ENCODE measurements at regions not wholly inside any gene's neighbourhood (a gene's known extent, or its start where the extent isn't known, plus 50 kb on each side); places are given as distances from the start of the nearest gene placed in this dataset.
"Not testable (repeated sequence)": the region's sequence is repeated elsewhere in the genome, so short reads cannot be mapped to it uniquely, and the experiment has no call there.

DNA sequence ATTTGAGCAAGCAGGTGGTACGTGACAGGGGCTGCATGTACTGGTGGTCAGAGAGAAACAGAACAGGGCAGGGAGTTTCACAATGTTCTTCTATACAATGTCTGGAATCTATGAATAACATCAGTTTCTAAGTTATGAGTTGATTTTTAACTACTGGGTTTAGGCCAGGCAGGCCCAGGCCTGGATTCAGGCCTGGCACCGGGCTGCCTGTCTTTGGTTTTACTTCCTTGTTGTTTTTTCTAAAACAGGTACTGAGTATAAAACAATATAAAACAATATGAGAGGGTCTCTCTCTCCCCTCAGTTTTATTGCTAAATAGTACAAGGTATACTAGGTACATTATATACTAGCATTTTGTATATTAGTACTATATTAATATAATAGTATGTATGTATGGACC lies 742.7 kb upstream of the FAT3 start:
- H3K79me2 ChIP-seq (ENCODE audit: control insufficient read depth, insufficient read depth, low read length); H3K27ac Mint-ChIP-seq; H3K4me2 ChIP-seq (replicated peaks; ENCODE audit: low read depth, low read length, poor library complexity, severe bottlenecking); H3K4me1 ChIP-seq (ENCODE audit: control insufficient read depth in 2 of 2, insufficient read depth in 2 of 2, low read length in 2 of 2); DNase-seq; H2AFZ ChIP-seq (ENCODE audit: insufficient read depth, low read depth, low read length, poor library complexity, severe bottlenecking); H3K4me1 Mint-ChIP-seq; POLR2A ChIA-PET; H3K27ac ChIP-seq (ENCODE audit: low read length in 2 of 2); H3K9me3 ChIP-seq (ENCODE audit: control extremely low read depth in 1 of 3, control insufficient read depth in 2 of 3, insufficient read depth in 1 of 3, low read length in 2 of 3); ATAC-seq (ENCODE audit: low read depth); intact Hi-C loops (cut with micrococcal nuclease); H4K20me1 ChIP-seq (ENCODE audit: control insufficient read depth, insufficient read depth, low read length, poor library complexity, severe bottlenecking); H3K27me3 ChIP-seq (replicated peaks in 1 of 4; ENCODE audit: control extremely low read depth in 1 of 4, control insufficient read depth in 3 of 4, insufficient read depth in 4 of 4, low read length in 3 of 4); H3K4me3 ChIP-seq (ENCODE audit: control extremely low read depth in 1 of 5, extremely low read depth in 1 of 5, insufficient read depth in 1 of 5, low read depth in 2 of 5, low read length in 4 of 5); H3K4me3 Mint-ChIP-seq; H3K36me3 ChIP-seq (replicated peaks in 1 of 2; ENCODE audit: control extremely low read depth in 1 of 2, control insufficient read depth in 1 of 2, extremely low read depth in 1 of 2, insufficient read depth in 2 of 2, low read length in 1 of 2); H3K27me3 Mint-ChIP-seq; CTCF ChIA-PET; H3K9ac ChIP-seq (ENCODE audit: low read length): not testable (repeated sequence)
- H3K9me3 Mint-ChIP-seq (ENCODE audit: insufficient read depth) = peaks cover 12% of the 10 kb centered on the region
- WGBS (ENCODE audit: insufficient coverage) = no CpG with 5 or more reads among the region's 2 CpGs

- CTCF ChIA-PET = no interaction called here
- Mint-ChIP-seq H3K4me1 (no peaks in the 10 kb centered on the region), H3K4me3 (no peak overlapping the region), H3K27me3 (no peaks in the 10 kb centered on the region), H3K27ac (no peak overlapping the region), H3K9me3 (ENCODE audit: insufficient read depth) (no peaks in the 10 kb centered on the region)
- Histone ChIP-seq H4K20me1 (ENCODE audit: control insufficient read depth, insufficient read depth, low read length, poor library complexity, severe bottlenecking) (no peaks in the 10 kb centered on the region), H3K9me3 (ENCODE audit: control extremely low read depth in 1 of 3, control insufficient read depth in 2 of 3, insufficient read depth in 1 of 3, low read length in 2 of 3) (peaks cover 0 to 6% (median 2%) of the 10 kb centered on the region in 3 donors), H3K79me2 (ENCODE audit: control insufficient read depth, insufficient read depth, low read length) (no peaks in the 10 kb centered on the region), H3K9ac (ENCODE audit: low read length) (no peak overlapping the region), H3K4me1 (ENCODE audit: control insufficient read depth in 2 of 2, insufficient read depth in 2 of 2, low read length in 2 of 2) (no peaks in the 10 kb centered on the region), H3K27me3 (replicated peaks in 1 of 4; ENCODE audit: control extremely low read depth in 1 of 4, control insufficient read depth in 3 of 4, insufficient read depth in 4 of 4, low read length in 3 of 4) (no peaks in the 10 kb centered on the region), H3K4me2 (replicated peaks; ENCODE audit: low read depth, low read length, poor library complexity, severe bottlenecking) (no peak overlapping the region), H3K4me3 (ENCODE audit: control extremely low read depth in 1 of 5, extremely low read depth in 1 of 5, insufficient read depth in 1 of 5, low read depth in 2 of 5, low read length in 4 of 5) (no peak overlapping the region), H3K27ac (ENCODE audit: low read length in 2 of 2) (no peak overlapping the region), H2AFZ (ENCODE audit: insufficient read depth, low read depth, low read length, poor library complexity, severe bottlenecking) (no peak overlapping the region), H3K36me3 (replicated peaks in 1 of 2; ENCODE audit: control extremely low read depth in 1 of 2, control insufficient read depth in 1 of 2, extremely low read depth in 1 of 2, insufficient read depth in 2 of 2, low read length in 1 of 2) (no peaks in the 10 kb centered on the region)
- POLR2A ChIA-PET = no interaction called here
- intact Hi-C loops (cut with micrococcal nuclease) = no loop called here
- WGBS (ENCODE audit: insufficient coverage) = 50% methylated on average over 1 of the region's 3 CpGs
- no peak for DNase-seq
- ATAC-seq (ENCODE audit: low read depth) = no peak
- TF ChIP-seq CTCF (IDR thresholded peaks at IDR 0.05) (no peak), EZH2 (IDR thresholded peaks at IDR 0.05; ENCODE audit: borderline replicate concordance, insufficient read depth, low read depth, low read length, poor library complexity, severe bottlenecking) (no peak)
Observed at GRCh38 chr11:91470656-91471055, 754.0 kb upstream of the FAT3 start.
